ENCODE measurements at regions not wholly inside any gene's neighbourhood (a gene's known extent, or its start where the extent isn't known, plus 50 kb on each side); places are given as distances from the start of the nearest gene placed in this dataset.
A peak's percentile ranks its signal among the peaks of the same experiment; 100 is the strongest.

DNA sequence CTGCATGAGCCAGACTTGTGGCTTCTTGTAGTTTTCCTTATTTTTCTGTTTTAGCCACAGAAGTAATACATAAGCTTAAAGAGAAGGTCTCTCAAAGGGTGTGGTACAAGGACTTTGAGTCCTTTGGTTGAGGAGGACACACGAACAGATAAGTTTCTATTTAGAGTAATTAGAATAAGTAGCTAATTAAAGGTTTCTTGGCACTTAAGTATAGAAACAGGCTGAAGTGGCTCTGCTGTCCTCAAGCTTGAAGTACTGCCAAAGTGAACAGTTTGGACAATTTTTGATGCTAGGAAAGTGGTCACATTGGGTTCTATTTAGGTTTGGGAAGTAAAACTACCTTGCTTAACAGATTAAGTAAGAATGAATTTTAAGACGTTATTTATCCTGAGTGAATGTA, 278.3 kb upstream of the MPDZ start:
- TF ChIP-seq FOXP2 (optimal IDR thresholded peaks at IDR 0.05; ENCODE audit: control extremely low read depth, extremely low read length, insufficient read depth) = no peak
- TF ChIP-seq EZH2 (IDR thresholded peaks at IDR 0.05) = no peak
- TF ChIP-seq POLR2AphosphoS5 (IDR thresholded peaks at IDR 0.05; ENCODE audit: borderline replicate concordance, low read depth, low read length) = no peak
- no peak overlapping the region for H3K27ac ChIP-seq
- H3K36me3 ChIP-seq (ENCODE audit: insufficient read depth, low read length) = no peaks in the 10 kb centered on the region
- H3K9me3 ChIP-seq (ENCODE audit: low read depth, low read length) = no peaks in the 10 kb centered on the region
- no peak overlapping the region for H3K9ac ChIP-seq (ENCODE audit: insufficient read length)
- no peak for DNase-seq (ENCODE audit: low read depth, low spot score)
- no peak overlapping the region for H3K4me3 ChIP-seq

DNA sequence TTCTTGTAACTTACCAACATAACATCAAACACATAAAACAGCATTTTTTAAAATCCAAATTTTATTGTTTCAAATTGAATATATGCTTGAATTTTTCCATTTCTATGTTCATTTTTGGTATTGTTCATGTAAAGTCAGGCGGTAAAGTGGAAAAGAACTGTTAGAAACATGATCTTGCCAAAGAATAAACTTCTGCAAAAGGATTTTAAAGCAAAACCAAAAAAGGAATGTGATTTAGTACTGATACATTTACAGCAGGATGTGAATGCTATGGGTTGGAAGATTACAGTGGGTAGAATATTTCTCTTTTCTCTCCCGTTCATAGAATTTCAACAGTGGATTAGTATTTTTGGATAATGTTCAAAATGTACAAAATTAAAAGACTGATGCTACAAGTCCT, 277.2 kb upstream of the MPDZ start:
- Histone ChIP-seq H3K4me3 (no peak overlapping the region), H3K9me3 (ENCODE audit: low read depth, low read length) (no peaks in the 10 kb centered on the region), H3K27ac (0 out of 2 replicates have a peak overlapping the region, but pooled peaks have one; percentile 9), H3K36me3 (ENCODE audit: insufficient read depth, low read length) (no peaks in the 10 kb centered on the region), H3K9ac (ENCODE audit: insufficient read length) (no peak overlapping the region)
- TF ChIP-seq FOXP2 (optimal IDR thresholded peaks at IDR 0.05; ENCODE audit: control extremely low read depth, extremely low read length, insufficient read depth) (no peak), POLR2AphosphoS5 (IDR thresholded peaks at IDR 0.05; ENCODE audit: borderline replicate concordance, low read depth, low read length) (no peak), EZH2 (IDR thresholded peaks at IDR 0.05) (no peak)
- DNase-seq (ENCODE audit: low read depth, low spot score) = no peak

DNA sequence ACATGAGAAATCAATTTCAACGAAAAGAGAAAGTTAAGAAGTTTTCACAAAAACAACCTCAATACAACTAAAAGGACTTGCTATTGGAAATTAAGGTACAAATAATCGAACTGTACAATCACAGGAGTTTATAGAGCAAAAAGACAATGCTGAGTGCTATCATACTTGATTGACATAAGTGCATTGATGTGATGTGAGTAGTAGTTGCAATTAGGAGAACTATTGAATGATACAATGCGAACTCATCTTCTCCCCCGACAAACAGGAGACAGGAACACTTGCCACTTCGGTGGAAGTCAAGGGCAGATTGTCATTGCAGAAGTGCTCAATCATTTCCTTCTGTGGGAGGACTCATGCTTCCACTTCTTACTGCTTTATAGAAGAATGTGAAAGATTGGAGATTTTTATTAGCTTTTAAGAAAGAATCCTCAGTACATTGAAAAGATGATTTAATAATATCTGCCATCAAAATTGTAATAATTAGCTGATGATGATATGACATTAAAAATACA, 276.6 kb upstream of the MPDZ start:
- DNase-seq (ENCODE audit: low read depth, low spot score) = no peak
- no peaks in the 10 kb centered on the region for H3K9me3 ChIP-seq (ENCODE audit: low read depth, low read length)
- no peak overlapping the region for H3K27ac ChIP-seq
- TF ChIP-seq FOXP2 (optimal IDR thresholded peaks at IDR 0.05; ENCODE audit: control extremely low read depth, extremely low read length, insufficient read depth) (no peak), EZH2 (IDR thresholded peaks at IDR 0.05) (no peak), POLR2AphosphoS5 (IDR thresholded peaks at IDR 0.05; ENCODE audit: borderline replicate concordance, low read depth, low read length) (no peak)
- H3K9ac ChIP-seq (ENCODE audit: insufficient read length) = no peak overlapping the region
- H3K36me3 ChIP-seq (ENCODE audit: insufficient read depth, low read length) = no peaks in the 10 kb centered on the region
- no peak overlapping the region for H3K4me3 ChIP-seq

DNA sequence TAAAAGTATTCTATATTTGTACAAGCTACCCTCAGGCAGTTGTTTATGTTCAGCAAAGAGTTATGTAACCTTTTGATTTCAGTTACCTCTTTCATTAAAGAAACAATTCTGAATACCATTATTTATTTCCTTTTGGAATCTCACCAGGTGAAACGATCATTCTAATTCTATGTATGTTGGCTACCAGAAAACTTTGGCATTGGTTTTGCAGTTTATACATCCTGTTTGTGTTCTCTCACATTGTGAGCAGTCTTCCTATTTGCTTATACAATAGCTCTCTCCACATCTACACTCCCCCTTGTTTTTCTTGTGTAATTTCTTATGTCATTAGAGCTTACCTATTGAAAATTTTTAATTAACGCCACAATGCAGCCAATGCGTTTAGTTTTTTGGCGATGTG, 276.0 kb upstream of the MPDZ start:
- no peak for TF ChIP-seq EZH2 (IDR thresholded peaks at IDR 0.05)
- TF ChIP-seq FOXP2 (optimal IDR thresholded peaks at IDR 0.05; ENCODE audit: control extremely low read depth, extremely low read length, insufficient read depth) = no peak
- no peak for TF ChIP-seq POLR2AphosphoS5 (IDR thresholded peaks at IDR 0.05; ENCODE audit: borderline replicate concordance, low read depth, low read length)
- no peaks in the 10 kb centered on the region for H3K36me3 ChIP-seq (ENCODE audit: insufficient read depth, low read length)
- DNase-seq (ENCODE audit: low read depth, low spot score) = no peak
- H3K27ac ChIP-seq = no peak overlapping the region
- H3K9ac ChIP-seq (ENCODE audit: insufficient read length) = no peak overlapping the region
- H3K9me3 ChIP-seq (ENCODE audit: low read depth, low read length) = no peaks in the 10 kb centered on the region
- H3K4me3 ChIP-seq = no peak overlapping the region

DNA sequence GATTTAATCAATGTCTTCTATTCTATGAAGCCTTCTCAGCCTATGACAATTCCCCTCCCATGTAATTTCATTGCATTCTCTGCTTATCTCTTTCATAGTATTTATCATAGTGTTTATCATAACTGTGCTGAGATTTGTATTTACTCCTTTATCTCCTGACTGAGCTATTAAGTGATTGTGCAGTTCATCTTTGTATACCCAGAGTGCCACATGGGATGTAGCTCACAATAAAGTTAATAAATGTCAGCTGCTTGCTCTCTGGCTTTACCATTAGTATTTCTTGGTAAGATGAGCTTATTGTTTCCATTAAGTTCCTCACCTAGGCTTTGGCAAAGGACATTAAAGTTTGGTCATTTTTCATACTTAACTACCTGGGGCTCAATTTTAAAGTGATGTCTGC, 275.1 kb upstream of the MPDZ start:
- Histone ChIP-seq H3K9me3 (ENCODE audit: low read depth, low read length) (no peaks in the 10 kb centered on the region), H3K9ac (ENCODE audit: insufficient read length) (no peak overlapping the region), H3K36me3 (ENCODE audit: insufficient read depth, low read length) (no peaks in the 10 kb centered on the region), H3K4me3 (no peak overlapping the region), H3K27ac (no peak overlapping the region)
- TF ChIP-seq EZH2 (IDR thresholded peaks at IDR 0.05) (no peak), POLR2AphosphoS5 (IDR thresholded peaks at IDR 0.05; ENCODE audit: borderline replicate concordance, low read depth, low read length) (no peak), FOXP2 (optimal IDR thresholded peaks at IDR 0.05; ENCODE audit: control extremely low read depth, extremely low read length, insufficient read depth) (no peak)
- DNase-seq (ENCODE audit: low read depth, low spot score) = no peak

DNA sequence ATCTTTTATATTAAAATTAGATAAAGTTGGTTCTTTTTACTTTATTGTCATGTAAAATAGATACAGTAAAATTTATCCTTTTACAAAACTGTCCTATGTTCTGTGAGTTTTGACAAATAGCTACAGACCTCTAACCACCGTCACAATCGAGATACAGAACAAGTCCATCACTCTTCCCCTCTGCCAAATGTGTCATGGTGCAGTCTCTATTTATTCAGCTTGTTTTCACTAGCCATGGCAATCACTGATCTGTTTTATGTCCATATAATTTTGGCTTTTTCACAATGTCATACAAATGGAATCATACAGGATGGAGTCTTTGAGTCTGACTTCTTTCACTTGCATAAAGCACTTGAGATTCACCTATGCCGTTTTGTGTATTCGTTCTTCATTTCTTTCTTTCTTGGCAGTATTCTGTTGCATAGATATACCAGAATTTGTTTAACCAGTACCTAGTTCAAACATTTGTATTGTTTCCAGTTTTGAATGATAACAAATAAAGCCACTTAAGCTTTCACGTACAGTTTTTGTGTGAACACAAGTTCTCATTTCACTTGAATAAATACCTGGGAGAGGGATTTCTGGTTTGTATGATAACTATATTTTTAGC, 273.2 kb upstream of the MPDZ start:
- Histone ChIP-seq H3K9me3 (ENCODE audit: low read depth, low read length) (no peaks in the 10 kb centered on the region; the same call in 1 of the 2 replicates), H3K4me3 (no peak overlapping the region), H3K27ac (no peak overlapping the region), H3K9ac (ENCODE audit: insufficient read length) (no peak overlapping the region), H3K36me3 (ENCODE audit: insufficient read depth, low read length) (no peaks in the 10 kb centered on the region)
- no peak for DNase-seq (ENCODE audit: low read depth, low spot score)
- TF ChIP-seq FOXP2 (optimal IDR thresholded peaks at IDR 0.05; ENCODE audit: control extremely low read depth, extremely low read length, insufficient read depth) (no peak), EZH2 (IDR thresholded peaks at IDR 0.05) (no peak), POLR2AphosphoS5 (IDR thresholded peaks at IDR 0.05; ENCODE audit: borderline replicate concordance, low read depth, low read length) (no peak)

DNA sequence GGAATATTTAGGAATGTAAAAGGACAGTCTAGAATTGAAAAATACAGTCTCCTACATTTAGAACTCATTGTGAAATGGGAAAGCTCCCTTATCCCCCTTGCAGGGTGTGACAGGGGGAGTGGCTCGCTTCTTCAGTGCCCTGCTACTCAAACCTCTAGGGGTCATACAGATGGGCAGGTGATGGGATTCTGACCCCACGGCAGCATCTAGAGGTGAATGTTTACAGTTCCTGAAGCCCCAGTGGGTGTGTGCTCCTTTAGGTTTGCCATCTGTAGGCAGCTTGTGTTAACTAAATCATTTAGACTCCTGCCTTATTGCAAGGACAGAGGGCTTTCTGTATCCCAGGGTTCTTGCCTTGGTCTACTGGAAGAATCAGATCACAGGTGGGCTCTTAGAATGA, 271.0 kb upstream of the MPDZ start:
- DNase-seq (ENCODE audit: low read depth, low spot score) = no peak
- H3K4me3 ChIP-seq = no peak overlapping the region
- H3K27ac ChIP-seq = no peak overlapping the region
- H3K9me3 ChIP-seq (ENCODE audit: low read depth, low read length) = no peaks in the 10 kb centered on the region; the same call in 1 of the 2 replicates
- H3K9ac ChIP-seq (ENCODE audit: insufficient read length) = no peak overlapping the region
- no peaks in the 10 kb centered on the region for H3K36me3 ChIP-seq (ENCODE audit: insufficient read depth, low read length)
- TF ChIP-seq FOXP2 (optimal IDR thresholded peaks at IDR 0.05; ENCODE audit: control extremely low read depth, extremely low read length, insufficient read depth) = no peak
- TF ChIP-seq POLR2AphosphoS5 (IDR thresholded peaks at IDR 0.05; ENCODE audit: borderline replicate concordance, low read depth, low read length) = no peak
- TF ChIP-seq EZH2 (IDR thresholded peaks at IDR 0.05) = no peak

DNA sequence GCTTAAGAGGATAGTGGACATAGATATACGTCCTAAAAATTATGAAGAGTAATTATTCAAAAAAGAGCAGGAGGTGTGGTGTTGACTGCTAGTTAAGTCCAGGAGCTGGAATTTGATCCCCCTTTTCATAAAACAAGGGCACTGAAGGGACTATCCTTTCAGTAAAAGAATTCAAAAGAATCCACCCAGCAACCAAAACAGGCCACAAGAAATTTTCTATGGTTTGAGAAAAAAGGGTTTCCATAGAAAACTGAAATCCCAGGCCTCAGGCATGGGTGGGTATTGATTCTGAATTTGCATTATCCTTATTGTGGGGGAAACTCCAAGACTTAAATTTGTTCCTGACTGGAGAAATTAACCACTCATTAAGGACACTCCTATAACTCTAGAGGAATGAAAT, 269.0 kb upstream of the MPDZ start:
- no peak overlapping the region for H3K27ac ChIP-seq
- no peaks in the 10 kb centered on the region for H3K36me3 ChIP-seq (ENCODE audit: insufficient read depth, low read length)
- no peaks in the 10 kb centered on the region; the same call in 1 of the 2 replicates for H3K9me3 ChIP-seq (ENCODE audit: low read depth, low read length)
- H3K9ac ChIP-seq (ENCODE audit: insufficient read length) = no peak overlapping the region
- TF ChIP-seq FOXP2 (optimal IDR thresholded peaks at IDR 0.05; ENCODE audit: control extremely low read depth, extremely low read length, insufficient read depth) = no peak
- TF ChIP-seq POLR2AphosphoS5 (IDR thresholded peaks at IDR 0.05; ENCODE audit: borderline replicate concordance, low read depth, low read length) = no peak
- no peak for TF ChIP-seq EZH2 (IDR thresholded peaks at IDR 0.05)
- DNase-seq (ENCODE audit: low read depth, low spot score) = no peak
- H3K4me3 ChIP-seq = no peak overlapping the region

DNA sequence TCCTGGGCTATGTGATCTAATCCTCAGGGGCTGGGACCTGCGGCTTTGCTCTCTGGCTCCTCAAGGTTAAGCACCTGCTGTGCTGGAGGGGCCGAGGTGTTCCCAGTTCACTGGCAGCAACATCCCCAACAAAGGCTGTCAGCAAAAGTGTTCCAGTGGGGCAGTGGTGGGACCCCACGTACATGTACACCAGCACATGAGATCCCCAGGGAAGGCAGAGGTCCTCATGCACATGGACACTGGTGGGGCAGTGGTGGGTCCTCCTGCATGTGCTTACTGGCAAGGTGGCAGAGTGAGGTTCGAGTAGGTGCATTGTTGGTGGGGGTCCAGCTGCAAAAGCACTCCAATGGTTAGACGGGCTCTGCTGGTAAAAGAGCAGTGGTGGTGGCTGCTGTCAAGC, 255.6 kb upstream of the MPDZ start:
- H3K4me3 ChIP-seq = no peak overlapping the region
- H3K9ac ChIP-seq (ENCODE audit: insufficient read length) = no peak overlapping the region
- no peaks in the 10 kb centered on the region for H3K36me3 ChIP-seq (ENCODE audit: insufficient read depth, low read length)
- no peak for DNase-seq (ENCODE audit: low read depth, low spot score)
- no peaks in the 10 kb centered on the region for H3K9me3 ChIP-seq (ENCODE audit: low read depth, low read length)
- no peak overlapping the region for H3K27ac ChIP-seq
- no peak for TF ChIP-seq EZH2 (IDR thresholded peaks at IDR 0.05)
- no peak for TF ChIP-seq POLR2AphosphoS5 (IDR thresholded peaks at IDR 0.05; ENCODE audit: borderline replicate concordance, low read depth, low read length)
- TF ChIP-seq FOXP2 (optimal IDR thresholded peaks at IDR 0.05; ENCODE audit: control extremely low read depth, extremely low read length, insufficient read depth) = no peak

All from SK-N-MC (cell line).